MCF 10A (cell line): ENCODE measurements at regions not wholly inside any gene's neighbourhood (a gene's known extent, or its start where the extent isn't known, plus 50 kb on each side); places are given as distances from the start of the nearest gene placed in this dataset.

Experiments
- BruUV-seq: library from RNA; stranded (reverse); fragments of 400-500 nt; replicated peaks from 2 replicates; lab custom pipeline; 2021; lab: Mats Ljungman, UMichigan
- CTCF ChIA-PET: fragments of 300-600 bp; sonication (Branson Sonifier 250); formaldehyde crosslinking; extraction: SDS; loops from one replicate; lab custom pipeline; 2021; ENCODE audit warnings: antibody characterized with exemption, inconsistent platforms; lab: Yijun Ruan, JAX
- POLR2A ChIA-PET: fragments of 300-600, 350-650 bp; sonication (Branson Sonifier 250); formaldehyde crosslinking; extraction: SDS; loops from one replicate; lab custom pipeline; 2020; ENCODE audit warnings: antibody characterized with exemption, inconsistent platforms; lab: Yijun Ruan, JAX
- DNase-seq: peaks from one replicate; pipeline ENCODE4 v3.0.0-alpha.2; 2018; ENCODE audit not compliant: unreplicated experiment
- H3K27ac Mint-ChIP-seq: one replicate; pipeline ENCODE4 v1.8.0; 2022; ENCODE audit warnings: mild to moderate bottlenecking, low read depth, mixed read lengths; ENCODE audit not compliant: unreplicated experiment
- H3K27me3 Mint-ChIP-seq: one replicate; pipeline ENCODE4 v1.8.0; 2022; ENCODE audit warnings: mixed read lengths; ENCODE audit not compliant: insufficient read depth, unreplicated experiment
- H3K36me3 Mint-ChIP-seq: one replicate; pipeline ENCODE4 v1.8.0; 2022; ENCODE audit warnings: mild to moderate bottlenecking, moderate library complexity, mixed read lengths; ENCODE audit not compliant: insufficient read depth, unreplicated experiment
- H3K4me1 Mint-ChIP-seq: one replicate; pipeline ENCODE4 v1.8.0; 2022; ENCODE audit warnings: mixed read lengths; ENCODE audit not compliant: insufficient read depth, unreplicated experiment
- H3K4me3 Mint-ChIP-seq: one replicate; pipeline ENCODE4 v1.8.0; 2022; ENCODE audit warnings: mild to moderate bottlenecking, moderate library complexity, mixed read lengths; ENCODE audit not compliant: unreplicated experiment
- H3K9me3 Mint-ChIP-seq: one replicate; pipeline ENCODE4 v1.8.0; 2022; ENCODE audit warnings: mixed read lengths; ENCODE audit not compliant: unreplicated experiment
- CTCF ChIP-seq: fragments of 200-600 bp; IDR thresholded peaks from one replicate; pipeline ENCODE4 v1.8.0; 2022; ENCODE audit warnings: antibody characterized with exemption, mild to moderate bottlenecking; ENCODE audit not compliant: unreplicated experiment
- intact Hi-C: fragments of 100-400 bp; cut with micrococcal nuclease; formaldehyde crosslinking; loops from 2 replicates; pipeline ENCODE4 v1.14.1; 2022

- Mint-ChIP-seq H3K4me1 (no peaks in the 10 kb centered on the region), H3K9me3 (peaks cover 6% of the 10 kb centered on the region), H3K27ac (no peak overlapping the region), H3K4me3 (no peak overlapping the region), H3K27me3 (no peaks in the 10 kb centered on the region), H3K36me3 (no peaks in the 10 kb centered on the region)
- DNase-seq: no peak
- BruUV-seq: no TSS peak
- ChIA-PET POLR2A (no interaction called here), CTCF (no interaction called here)
- intact Hi-C loops: no loop called here
- TF ChIP-seq CTCF: no peak
Observed at GRCh38 chr1:199218533-199218932, 579.7 kb downstream of the PTPRC start.

GRCh38 chr1:199220031-199220430 lies 581.2 kb downstream of the PTPRC start:
- ChIA-PET CTCF (interaction anchor here (0.6 to 1.3 kb wide), 2 partner anchors 23 to 180 kb away, joined by 3 read pairs; no protein-coding TSS in a partner anchor), POLR2A (interaction anchor here (0.6 kb wide), 1 partner anchor 884 kb away, joined by 3 read pairs; no protein-coding TSS in a partner anchor)
- Mint-ChIP-seq H3K27me3 (no peaks in the 10 kb centered on the region), H3K36me3 (no peaks in the 10 kb centered on the region), H3K27ac (no peak overlapping the region), H3K4me3 (no peak overlapping the region), H3K9me3 (no peaks in the 10 kb centered on the region), H3K4me1 (no peaks in the 10 kb centered on the region)
- no peak for TF ChIP-seq CTCF
- BruUV-seq: no TSS peak
- DNase-seq: no peak
- intact Hi-C loops: no loop called here

GRCh38 chr1:199221371-199222150 lies 582.7 kb downstream of the PTPRC start:
- ChIA-PET CTCF (interaction anchor here (0.5 to 1.9 kb wide), 5 partner anchors 21 to 465 kb away, joined by 3 to 11 read pairs (median 3); no protein-coding TSS in a partner anchor), POLR2A (no interaction called here)
- Mint-ChIP-seq H3K4me3 (no peak overlapping the region), H3K27ac (no peak overlapping the region), H3K4me1 (peaks cover 8% of the 10 kb centered on the region), H3K9me3 (no peaks in the 10 kb centered on the region), H3K27me3 (no peaks in the 10 kb centered on the region), H3K36me3 (no peaks in the 10 kb centered on the region)
- no peak for TF ChIP-seq CTCF
- no TSS peak for BruUV-seq
- no peak for DNase-seq
- intact Hi-C loops: no loop called here

GRCh38 chr1:199223936-199224335 lies 585.1 kb downstream of the PTPRC start:
- Mint-ChIP-seq H3K36me3 (no peaks in the 10 kb centered on the region), H3K4me1 (peaks cover 10% of the 10 kb centered on the region), H3K27ac (no peak overlapping the region), H3K4me3 (no peak overlapping the region), H3K27me3 (no peaks in the 10 kb centered on the region), H3K9me3 (no peaks in the 10 kb centered on the region)
- no peak for DNase-seq
- no TSS peak for BruUV-seq
- intact Hi-C loops: no loop called here
- ChIA-PET CTCF (interaction anchor here (0.6 kb wide), 1 partner anchor 1894 kb away, joined by 3 read pairs; no protein-coding TSS in a partner anchor), POLR2A (no interaction called here)
- TF ChIP-seq CTCF: no peak
